GM13976 (cell line): ENCODE measurements at regions not wholly inside any gene's neighbourhood (a gene's known extent, or its start where the extent isn't known, plus 50 kb on each side); places are given as distances from the start of the nearest gene placed in this dataset.

Experiments
- DNase-seq: peaks from one replicate; pipeline ENCODE4 v3.0.0; 2012; ENCODE audit warnings: low spot score
- CTCF ChIP-seq: IDR thresholded peaks from 2 replicates; pipeline ENCODE4 v1.5.1; 2012; ENCODE audit warnings: borderline replicate concordance, mild to moderate bottlenecking; ENCODE audit not compliant: insufficient read depth; ENCODE audit errors: extremely low read depth, missing control alignments, control extremely low read depth
- in situ Hi-C: fragments of 300-500 bp; cut with MboI; formaldehyde crosslinking; loops from one replicate; pipeline ENCODE4 v1.12.0; 2022; ENCODE audit warnings: low sequenced_read_pairs, mixed read lengths, inconsistent platforms; ENCODE audit not compliant: unreplicated experiment

- DNase-seq = no peak
- in situ Hi-C loops = no loop called here
- no peak for TF ChIP-seq CTCF
Observed at GRCh38 chr7:46174196-46174580, 253.1 kb upstream of the IGFBP3 start.

GRCh38 chr7:46173476-46174195, 252.6 kb upstream of the IGFBP3 start:
- DNase-seq = no peak
- in situ Hi-C loops = no loop called here
- TF ChIP-seq CTCF = no peak

- no peak for TF ChIP-seq CTCF
- DNase-seq = no peak
- in situ Hi-C loops = no loop called here
Observed at GRCh38 chr7:46170792-46171191, 249.7 kb upstream of the IGFBP3 start.

GRCh38 chr7:46170021-46170420, 248.9 kb upstream of the IGFBP3 start:
- no peak for TF ChIP-seq CTCF
- in situ Hi-C loops = no loop called here
- no peak for DNase-seq

GRCh38 chr7:46169384-46169755, 248.3 kb upstream of the IGFBP3 start:
- in situ Hi-C loops = no loop called here
- DNase-seq = no peak
- no peak for TF ChIP-seq CTCF

GRCh38 chr7:46168671-46169383, 247.8 kb upstream of the IGFBP3 start:
- no peak for TF ChIP-seq CTCF
- in situ Hi-C loops = no loop called here
- DNase-seq = no peak
